NCI-H1092 (cell line): ENCODE measurements at regions not wholly inside any gene's neighbourhood (a gene's known extent, or its start where the extent isn't known, plus 50 kb on each side); places are given as distances from the start of the nearest gene placed in this dataset.
"Not testable (repeated sequence)": the region's sequence is repeated elsewhere in the genome, so short reads cannot be mapped to it uniquely, and the experiment has no call there.

Source experiments
- DNase-seq: peaks from one replicate; lab custom pipeline; 2025; lab: John Stamatoyannopoulos, UW

DNA sequence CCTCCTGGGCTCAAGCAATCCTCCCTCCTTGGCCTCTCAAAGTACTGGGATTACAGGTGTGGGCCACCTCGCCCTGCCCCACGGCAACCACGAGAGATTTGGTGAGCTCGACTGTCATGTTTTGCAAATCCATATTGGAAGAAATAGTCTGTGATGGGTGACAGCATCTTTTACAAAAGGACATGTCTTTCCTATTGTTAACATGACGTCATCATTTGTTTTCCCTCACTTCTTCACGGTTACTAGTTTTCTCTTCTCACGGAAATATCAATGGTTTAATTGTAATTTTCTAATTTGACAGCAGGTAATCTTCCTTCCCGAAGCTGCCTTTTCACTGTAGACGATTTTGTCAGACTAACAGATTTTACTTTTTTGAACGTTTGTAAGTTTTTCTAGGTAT is 110.8 kb upstream of the GREM2 start:
- DNase-seq, result no peak

- DNase-seq, result no peak
These were observed 109.0 kb upstream of the GREM2 start for GRCh38 chr1:240720976-240721375.

GRCh38 chr1:240719953-240720700 is 108.2 kb upstream of the GREM2 start:
- DNase-seq, result no peak

GRCh38 chr1:240716538-240716937 is 104.6 kb upstream of the GREM2 start:
- DNase-seq, result not testable (repeated sequence)

GRCh38 chr1:240714568-240715292 is 102.8 kb upstream of the GREM2 start:
- DNase-seq, result no peak

DNA sequence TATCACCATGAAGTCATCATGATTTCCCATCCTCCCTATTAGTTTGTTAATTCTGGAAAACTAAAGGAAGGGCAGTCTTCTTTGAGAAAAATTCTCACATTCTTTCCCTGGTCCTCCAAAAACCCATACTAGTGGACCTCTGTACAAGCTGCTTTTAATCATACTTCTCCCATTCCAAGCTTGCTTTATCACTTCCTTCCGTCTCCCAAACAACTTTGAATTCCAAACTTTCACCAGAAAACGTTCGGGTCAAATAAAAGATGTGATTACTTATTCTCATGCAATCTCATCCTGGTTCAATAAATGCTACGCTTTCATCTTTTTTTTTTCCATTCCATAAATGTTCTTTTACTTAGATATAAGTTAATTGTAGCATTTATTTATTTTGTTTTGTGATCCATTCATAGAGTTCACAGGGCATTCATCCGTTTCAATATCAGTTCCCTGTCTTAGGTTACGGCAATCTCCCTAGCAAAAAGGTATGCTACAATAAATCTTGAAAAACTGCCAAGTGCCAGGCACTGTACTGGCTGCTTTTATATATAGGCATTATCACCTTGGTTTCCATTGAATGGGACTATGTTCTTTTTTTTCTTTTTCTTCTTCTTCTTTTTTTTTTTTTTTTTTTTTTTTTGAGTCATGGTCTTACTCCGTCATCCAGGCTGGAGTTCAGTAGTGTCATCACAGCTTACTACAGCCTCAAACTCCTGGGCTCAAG is 100.2 kb upstream of the GREM2 start:
- no peak for DNase-seq

- no peak for DNase-seq
These were observed 99.1 kb upstream of the GREM2 start for GRCh38 chr1:240711020-240711419.

- no peak for DNase-seq
These were observed 97.7 kb upstream of the GREM2 start for GRCh38 chr1:240709676-240710075.

- DNase-seq, result no peak
These were observed 94.4 kb upstream of the GREM2 start for GRCh38 chr1:240706150-240706935.

DNA sequence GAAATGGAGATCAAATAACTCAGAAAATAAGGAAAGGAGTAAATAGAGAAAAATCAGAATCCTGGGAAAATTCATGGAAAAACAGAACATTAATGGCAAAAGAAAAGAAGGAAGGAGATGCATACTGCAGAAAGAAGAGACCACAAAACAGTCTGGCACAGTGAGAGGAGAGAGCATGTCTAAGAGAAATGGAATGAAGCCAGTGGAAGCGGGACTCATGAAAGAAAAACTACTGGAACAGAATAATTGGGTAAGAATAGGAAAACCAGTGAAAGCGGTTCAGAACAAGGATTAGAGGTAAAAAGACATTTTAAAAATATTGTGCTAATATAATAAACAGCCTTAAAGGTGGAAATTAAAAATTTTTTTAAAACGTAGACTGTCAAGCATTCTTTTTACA is 93.6 kb upstream of the GREM2 start:
- no peak for DNase-seq

DNA sequence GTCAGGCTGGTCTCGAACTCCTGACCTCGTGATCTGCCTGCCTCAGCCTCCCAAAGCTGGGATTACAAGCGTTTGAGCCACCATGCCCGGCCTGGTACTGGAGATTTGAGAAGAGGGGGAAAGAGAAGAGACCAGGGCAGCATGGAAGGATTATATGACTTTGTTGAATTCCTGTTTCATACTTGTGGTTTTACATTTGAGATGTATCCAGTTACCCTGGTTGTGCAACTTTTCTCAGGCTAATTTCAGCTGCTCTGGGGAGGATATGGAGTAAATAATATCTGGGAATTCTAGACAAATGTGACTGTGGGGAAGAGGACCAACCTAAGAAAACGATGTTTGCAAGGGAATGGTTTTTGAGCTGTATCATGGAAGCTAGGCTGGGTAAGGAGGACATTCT is 89.5 kb upstream of the GREM2 start:
- no peak for DNase-seq

GRCh38 chr1:240695416-240695815 is 83.5 kb upstream of the GREM2 start:
- no peak for DNase-seq

- DNase-seq, result no peak
These were observed 81.9 kb upstream of the GREM2 start for GRCh38 chr1:240693844-240694243.

- DNase-seq, result no peak
These were observed 81.1 kb upstream of the GREM2 start for GRCh38 chr1:240693036-240693435.

GRCh38 chr1:240691909-240692705 is 80.2 kb upstream of the GREM2 start:
- DNase-seq, result peak; percentile 31

DNA sequence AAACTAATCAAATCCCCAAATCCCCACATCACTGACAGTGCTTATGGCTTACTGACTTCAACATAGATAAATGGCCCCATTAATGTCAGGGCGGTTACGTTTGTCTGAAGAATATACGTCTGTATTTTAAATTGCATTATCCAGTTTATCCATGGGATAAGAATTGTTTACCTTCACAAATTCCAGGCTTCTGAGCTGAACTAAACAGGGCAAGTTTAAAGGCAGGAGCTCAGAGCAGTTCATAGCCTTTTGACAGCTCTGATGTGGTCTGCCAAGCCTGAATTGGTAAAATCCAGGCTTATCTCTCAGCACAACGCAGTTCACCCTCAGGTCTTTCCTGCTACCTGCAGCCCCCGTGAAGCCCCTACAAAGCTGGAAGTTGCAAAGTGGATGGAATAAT is 79.5 kb upstream of the GREM2 start:
- DNase-seq, result no peak

DNA sequence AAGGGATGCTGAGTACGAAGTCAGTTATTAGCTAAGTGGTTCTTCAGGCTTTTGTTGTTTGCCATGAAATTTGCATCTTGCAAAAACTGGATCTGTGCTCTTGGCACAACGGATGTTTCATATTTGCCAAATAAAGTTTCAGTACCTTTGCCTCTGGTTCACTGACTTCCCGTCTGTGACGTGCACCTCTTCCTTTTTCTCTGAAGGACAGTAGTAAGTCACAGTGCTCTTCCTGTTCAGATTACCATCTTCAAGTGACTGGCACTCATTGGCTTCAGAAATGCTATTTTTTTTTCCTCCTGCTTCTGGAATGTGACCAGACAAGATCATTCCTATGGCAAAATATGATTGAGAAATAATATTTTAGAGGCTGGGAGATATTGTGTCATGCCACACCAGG is 75.9 kb upstream of the GREM2 start:
- no peak for DNase-seq

DNA sequence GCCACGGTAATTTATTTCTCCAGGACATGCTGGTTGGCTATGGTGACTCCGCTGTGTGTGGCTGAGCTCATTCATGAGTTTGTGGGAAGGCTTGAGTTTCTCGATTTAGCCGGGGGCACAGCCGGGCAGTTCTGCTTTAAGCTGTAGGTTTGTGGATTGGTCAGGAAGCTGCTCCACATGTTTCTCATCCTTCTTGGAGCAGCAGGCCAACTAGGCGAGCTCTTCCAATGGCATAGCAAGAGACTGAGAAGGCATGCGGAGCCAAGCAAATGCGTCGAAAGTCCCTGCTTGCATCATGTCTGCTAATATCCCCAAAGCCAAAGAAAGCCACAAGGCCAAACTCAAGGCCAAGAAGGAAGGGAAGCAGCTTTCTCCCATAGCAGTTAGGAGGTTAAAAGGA is 71.6 kb upstream of the GREM2 start:
- no peak for DNase-seq

DNA sequence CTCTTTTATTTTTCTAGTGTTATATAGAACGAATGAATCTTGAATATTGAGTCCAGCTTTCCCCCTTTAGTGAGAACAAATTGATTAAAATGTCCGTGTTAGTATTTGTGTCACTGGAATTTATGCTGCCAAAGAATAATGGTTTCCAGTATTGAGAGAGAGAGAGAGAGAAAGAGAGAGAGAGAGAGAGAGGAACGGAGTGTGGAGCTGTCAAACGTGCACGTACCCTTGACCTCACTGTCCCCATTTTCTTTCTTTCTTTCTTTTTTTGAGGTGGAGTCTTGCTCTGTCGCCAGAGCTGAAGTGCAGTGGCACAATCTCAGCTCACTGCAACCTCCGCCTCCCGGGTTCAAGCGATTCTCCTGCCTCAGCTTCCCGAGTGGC is 70.9 kb upstream of the GREM2 start:
- no peak for DNase-seq

DNA sequence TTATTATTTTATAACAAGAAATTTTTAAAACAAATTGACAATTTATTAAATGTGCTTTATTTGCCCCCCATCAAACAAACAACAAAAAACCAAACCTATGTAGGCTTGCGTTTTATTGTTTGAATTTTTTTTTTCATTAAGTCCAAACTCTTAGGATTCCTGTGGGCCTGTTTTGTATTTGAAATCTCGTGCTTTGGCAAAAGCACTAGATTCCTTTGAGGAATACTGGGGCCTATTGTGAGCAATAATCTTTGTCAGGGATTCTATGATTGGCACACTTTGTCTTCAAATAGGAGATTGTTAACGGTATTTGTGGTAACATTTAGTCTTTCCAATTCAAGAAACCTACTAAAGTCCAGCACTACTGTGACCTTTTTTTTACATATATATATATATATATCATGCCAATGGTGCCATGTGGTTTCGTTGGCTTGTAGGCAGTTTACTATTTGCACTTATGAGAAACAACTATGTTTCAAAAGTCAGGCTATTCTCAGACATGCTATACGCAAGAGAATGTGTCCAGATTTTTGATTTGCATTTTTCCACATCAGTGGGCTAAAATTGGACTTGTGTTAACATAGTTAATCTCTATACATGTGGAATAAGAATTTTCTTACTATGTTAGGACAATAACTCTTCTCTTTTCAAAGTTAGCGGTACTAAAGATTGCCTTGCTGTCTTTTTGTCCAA is 70.4 kb upstream of the GREM2 start:
- no peak for DNase-seq
